Stimulated activated CD4-positive, alpha-beta T cell treated with anti-CD3 and anti-CD28 coated beads, TNF-alpha, amount 100 ng/mL, for 4 hours (primary cell): ENCODE measurements at regions not wholly inside any gene's neighbourhood (a gene's known extent, or its start where the extent isn't known, plus 50 kb on each side); places are given as distances from the start of the nearest gene placed in this dataset.

Source experiments
- DNase-seq, 3 experiments: peaks; one replicate each; pipeline ENCODE4 v3.0.0-alpha.2; 2020; ENCODE audit warnings: low read depth in 3 of 3

- DNase-seq, result no peak
These were observed 616.6 kb downstream of the FGF9 start for GRCh38 chr13:22287343-22287920.

GRCh38 chr13:22288496-22288895 lies 617.6 kb downstream of the FGF9 start:
- no peak for DNase-seq

- no peak for DNase-seq
These were observed 618.8 kb downstream of the FGF9 start for GRCh38 chr13:22289711-22290110.

GRCh38 chr13:22298530-22298929 lies 627.7 kb downstream of the FGF9 start:
- no peak for DNase-seq

GRCh38 chr13:22311734-22312404 lies 641.0 kb downstream of the FGF9 start:
- no peak for DNase-seq

GRCh38 chr13:22312405-22312803 lies 641.5 kb downstream of the FGF9 start:
- no peak for DNase-seq

GRCh38 chr13:22316494-22317025 lies 645.7 kb downstream of the FGF9 start:
- no peak for DNase-seq

GRCh38 chr13:22320991-22321390 lies 650.1 kb downstream of the FGF9 start:
- DNase-seq, result no peak

- DNase-seq, result no peak
These were observed 654.9 kb downstream of the FGF9 start for GRCh38 chr13:22325761-22326160.

GRCh38 chr13:22332416-22332815 lies 661.5 kb downstream of the FGF9 start:
- DNase-seq, result no peak

- DNase-seq, result no peak
These were observed 665.6 kb downstream of the FGF9 start for GRCh38 chr13:22336460-22336859.

GRCh38 chr13:22357132-22357531 lies 686.3 kb downstream of the FGF9 start:
- DNase-seq, result no peak

- DNase-seq, result no peak
These were observed 698.2 kb downstream of the FGF9 start for GRCh38 chr13:22369090-22369489.

GRCh38 chr13:22369840-22370239 lies 699.0 kb downstream of the FGF9 start:
- DNase-seq, result no peak

GRCh38 chr13:22372261-22372660 lies 701.4 kb downstream of the FGF9 start:
- no peak for DNase-seq

- DNase-seq, result no peak
These were observed 704.3 kb downstream of the FGF9 start for GRCh38 chr13:22375151-22375550.

GRCh38 chr13:22387899-22388298 lies 717.0 kb downstream of the FGF9 start:
- DNase-seq, result no peak

- no peak for DNase-seq
These were observed 729.0 kb downstream of the FGF9 start for GRCh38 chr13:22399801-22400420.

GRCh38 chr13:22402682-22403081 lies 731.8 kb downstream of the FGF9 start:
- DNase-seq, result no peak

- DNase-seq, result no peak
These were observed 732.3 kb downstream of the FGF9 start for GRCh38 chr13:22403144-22403543.

- no peak for DNase-seq
These were observed 735.0 kb downstream of the FGF9 start for GRCh38 chr13:22405891-22406290.

- DNase-seq, result no peak
These were observed 741.6 kb downstream of the FGF9 start for GRCh38 chr13:22412452-22412851.

- no peak for DNase-seq
These were observed 751.1 kb downstream of the FGF9 start for GRCh38 chr13:22422023-22422422.
